Cardiac septum (tissue), 1 donor: ENCODE measurements at regions not wholly inside any gene's neighbourhood (a gene's known extent, or its start where the extent isn't known, plus 50 kb on each side); places are given as distances from the start of the nearest gene placed in this dataset.

Experiments
- DNase-seq: peaks from one replicate; pipeline ENCODE4 v3.0.0-alpha.2; 2020; ENCODE audit warnings: low spot score
- intact Hi-C: fragments of 100-400 bp; cut with DNase I; formaldehyde crosslinking; loops from one replicate; pipeline ENCODE4 v1.14.0; 2022
- donor health status: DM: no; HTN: no; CAD: no.

DNA sequence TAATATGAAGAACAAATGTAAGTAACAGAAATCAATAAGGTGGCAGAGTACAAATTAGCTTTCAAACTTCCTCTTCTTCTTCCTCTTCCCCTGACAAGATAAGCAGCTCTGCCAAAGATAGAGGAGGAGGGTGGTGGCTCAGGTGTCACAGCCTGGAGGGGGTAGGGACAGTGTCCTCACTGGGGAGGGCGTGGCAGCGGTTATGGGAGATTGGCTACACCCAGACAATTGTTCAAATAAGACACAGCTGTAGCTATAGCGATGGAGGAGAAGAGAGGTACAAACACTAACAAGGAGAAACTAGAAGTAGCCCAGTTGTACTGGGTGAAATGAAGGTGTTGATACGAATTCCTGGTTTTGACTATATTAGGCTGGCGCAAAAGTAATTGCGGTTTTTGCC lies 198.5 kb downstream of the TBXT start:
- intact Hi-C loops = no loop called here
- DNase-seq = no peak

DNA sequence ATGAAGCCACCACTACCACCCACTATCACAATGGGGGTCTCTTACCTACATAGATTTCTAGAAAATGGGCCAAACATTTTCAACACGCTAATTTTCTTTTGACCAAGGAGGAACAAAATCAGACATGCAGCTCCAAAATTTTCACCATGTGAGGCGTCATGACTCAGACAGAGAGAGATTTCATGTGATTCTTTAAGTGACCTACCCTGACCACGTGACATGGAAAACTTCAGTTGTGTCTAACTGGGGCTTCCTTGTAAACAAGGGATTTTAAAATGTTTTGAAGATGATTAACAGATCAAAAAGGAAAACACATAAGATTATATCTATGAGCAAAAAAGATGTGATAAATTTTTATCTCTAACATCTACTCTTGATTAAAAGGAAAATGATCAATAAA lies 199.2 kb downstream of the TBXT start:
- no peak for DNase-seq
- intact Hi-C loops = no loop called here

DNA sequence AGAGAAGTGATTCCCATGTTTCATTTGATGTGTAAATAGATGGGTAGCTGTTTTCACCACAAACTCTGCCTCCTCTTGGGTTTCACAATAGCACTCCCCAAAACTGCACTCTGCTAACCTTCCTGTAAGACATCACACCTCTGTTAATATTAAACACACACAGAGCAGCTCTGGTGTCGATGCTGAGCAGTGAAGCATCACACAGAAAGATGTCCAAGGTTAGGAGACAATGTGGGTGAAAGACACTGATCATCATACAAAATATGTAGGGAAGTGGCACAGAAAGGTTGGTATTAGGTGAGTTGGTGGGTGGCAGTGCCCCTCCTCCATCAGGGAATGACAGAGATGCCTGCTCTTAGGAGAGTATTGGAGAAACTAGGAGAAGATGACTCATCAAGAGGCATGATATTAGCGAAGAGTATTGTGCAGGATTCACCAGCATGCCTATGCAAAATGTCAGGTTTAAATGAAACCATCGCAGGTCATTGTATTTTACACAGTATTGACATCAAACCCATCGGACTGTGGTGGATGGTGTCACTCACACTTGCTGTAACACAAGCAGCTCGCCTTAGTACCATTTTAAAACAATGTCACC lies 199.7 kb downstream of the TBXT start:
- intact Hi-C loops = no loop called here
- DNase-seq = no peak

GRCh38 chr6:165963750-165964149 lies 203.9 kb downstream of the TBXT start:
- no peak for DNase-seq
- intact Hi-C loops = no loop called here

- DNase-seq = no peak
These were observed 205.3 kb downstream of the TBXT start for GRCh38 chr6:165962366-165962765.

GRCh38 chr6:165961233-165961632 lies 206.4 kb downstream of the TBXT start:
- DNase-seq = no peak
- intact Hi-C loops = no loop called here

More at GRCh38 chr6:165962366-165962765, 205.3 kb downstream of the TBXT start:
- intact Hi-C loops = no loop called here

- no peak for DNase-seq
- intact Hi-C loops = no loop called here
These were observed 207.0 kb downstream of the TBXT start for GRCh38 chr6:165960695-165961094.

GRCh38 chr6:165959627-165960026 lies 208.0 kb downstream of the TBXT start:
- no peak for DNase-seq
- intact Hi-C loops = no loop called here

GRCh38 chr6:165956874-165957273 lies 210.8 kb downstream of the TBXT start:
- intact Hi-C loops = no loop called here
- DNase-seq = no peak

GRCh38 chr6:165952514-165952913 lies 215.1 kb downstream of the TBXT start:
- intact Hi-C loops = no loop called here
- no peak for DNase-seq

GRCh38 chr6:165950316-165950715 lies 217.3 kb downstream of the TBXT start:
- intact Hi-C loops = no loop called here
- no peak for DNase-seq

GRCh38 chr6:165949324-165949723 lies 218.3 kb downstream of the TBXT start:
- intact Hi-C loops = no loop called here
- DNase-seq = no peak

- intact Hi-C loops = no loop called here
- DNase-seq = no peak
These were observed 223.6 kb downstream of the TBXT start for GRCh38 chr6:165944002-165944466.

GRCh38 chr6:165941786-165942185 lies 225.9 kb downstream of the TBXT start:
- no peak for DNase-seq
- intact Hi-C loops = no loop called here

DNA sequence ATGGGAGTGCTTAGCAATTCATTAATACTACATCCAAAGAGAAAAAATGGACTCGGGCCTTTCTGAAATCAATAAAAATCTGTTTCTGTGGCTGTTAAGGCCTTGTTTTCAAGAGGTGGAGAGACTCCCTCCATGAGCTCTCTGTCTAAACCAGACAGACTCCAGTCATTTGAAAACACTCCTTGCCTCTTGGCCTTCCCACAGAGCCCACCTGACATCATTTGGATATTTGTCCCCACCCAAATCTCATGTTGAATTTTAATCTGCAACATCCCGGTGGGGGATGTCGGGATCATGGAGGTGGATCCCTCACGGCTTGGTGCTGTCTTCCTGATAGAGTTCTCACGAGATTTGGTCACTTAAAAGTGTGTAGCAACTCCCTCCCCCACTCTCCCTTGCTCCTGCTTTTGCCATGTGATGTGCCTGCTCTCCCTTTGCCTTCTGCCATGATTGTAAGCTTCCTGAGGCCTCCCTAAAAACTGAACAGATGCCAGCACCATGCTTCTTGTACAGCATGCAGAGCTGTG lies 226.3 kb downstream of the TBXT start:
- DNase-seq = no peak
- intact Hi-C loops = no loop called here

DNA sequence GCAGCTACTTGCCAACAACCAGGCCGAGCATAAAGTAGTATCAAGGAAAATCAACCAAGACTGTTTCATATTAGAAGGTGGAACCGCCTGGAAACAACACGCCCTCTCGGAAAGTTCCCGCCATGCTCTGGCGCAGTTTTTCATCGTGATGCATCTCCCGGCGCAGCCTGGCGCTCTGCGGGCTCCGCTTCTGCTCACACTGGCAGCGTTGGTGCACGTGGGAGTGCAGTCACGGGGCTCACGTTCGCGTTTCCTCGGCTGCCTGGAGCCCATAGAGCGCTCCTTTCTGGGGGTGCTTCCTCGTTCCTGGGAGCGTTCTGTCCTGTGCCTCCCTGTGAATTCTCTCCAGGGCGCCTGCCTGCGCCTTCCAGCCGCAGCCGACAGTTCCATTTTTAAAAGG lies 227.3 kb downstream of the TBXT start:
- intact Hi-C loops = no loop called here
- DNase-seq = no peak

DNA sequence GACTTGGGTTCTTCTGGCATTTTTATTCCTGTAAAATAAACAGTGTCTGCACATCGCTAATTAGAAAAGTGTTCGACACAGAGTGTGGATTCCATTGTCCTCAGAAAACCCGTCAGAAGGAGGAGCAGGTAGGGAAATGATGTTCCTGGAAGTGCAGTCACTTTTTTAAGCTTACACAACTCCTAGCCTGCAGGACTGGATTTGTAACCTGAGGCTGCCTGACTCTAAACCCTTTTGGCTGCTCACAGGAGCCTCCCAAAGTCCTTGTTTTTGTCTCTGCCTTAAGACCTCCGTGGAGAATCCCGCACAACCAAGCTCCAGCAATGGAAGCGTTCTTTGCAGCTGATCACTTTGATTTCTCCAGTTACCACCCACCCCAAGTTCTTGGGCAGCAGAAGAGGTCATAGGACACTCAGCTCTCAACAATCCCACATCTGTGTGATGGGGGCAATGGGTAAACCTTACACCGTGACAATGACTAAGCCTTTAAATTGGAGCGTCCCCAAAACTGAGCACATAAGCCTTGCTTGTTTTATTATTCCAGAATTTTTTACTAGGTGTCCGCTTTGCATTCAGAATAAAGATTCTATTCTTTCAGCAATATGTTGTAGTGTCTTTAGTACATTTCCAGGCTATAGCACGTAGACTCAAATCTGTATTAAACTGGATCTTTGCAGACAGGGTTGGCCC lies 227.9 kb downstream of the TBXT start:
- no peak for DNase-seq
- intact Hi-C loops = no loop called here

GRCh38 chr6:165939047-165939446 lies 228.6 kb downstream of the TBXT start:
- DNase-seq = no peak
- intact Hi-C loops = no loop called here

GRCh38 chr6:165937564-165938358 lies 229.9 kb downstream of the TBXT start:
- intact Hi-C loops = no loop called here
- DNase-seq = no peak

DNA sequence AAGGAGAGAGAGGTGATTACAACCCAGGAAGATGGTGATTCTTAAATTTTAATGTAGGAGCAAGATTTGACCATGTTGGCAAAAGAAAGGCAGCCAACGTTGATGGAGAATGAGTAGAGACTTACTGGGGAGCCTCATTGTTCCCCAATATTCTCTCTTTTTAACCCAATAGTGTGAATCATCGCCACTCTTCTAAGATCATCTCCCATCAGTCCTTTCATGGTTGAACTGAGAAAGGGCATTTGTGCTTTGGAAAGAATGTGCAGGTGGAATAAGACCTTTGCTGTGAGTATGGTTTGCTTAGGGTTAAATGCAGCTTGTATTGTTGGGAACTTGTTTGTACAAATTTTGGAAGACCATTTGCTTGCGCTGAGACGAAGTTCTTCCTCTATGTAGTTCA lies 231.0 kb downstream of the TBXT start:
- no peak for DNase-seq
- intact Hi-C loops = no loop called here

- DNase-seq = no peak
- intact Hi-C loops = no loop called here
These were observed 231.6 kb downstream of the TBXT start for GRCh38 chr6:165936096-165936495.
